MM.1S (cell line): ENCODE measurements at regions not wholly inside any gene's neighbourhood (a gene's known extent, or its start where the extent isn't known, plus 50 kb on each side); places are given as distances from the start of the nearest gene placed in this dataset.

Source experiments
- EZH2phosphoT487 ChIP-seq: fragments of 300-600 bp; sonication (generic); IDR thresholded peaks from 2 replicates; pipeline ENCODE4 v1.6.1; 2018; ENCODE audit warnings: antibody characterized with exemption, low read length
- TF ChIP-seq, protein P1 (sequence below): fragments of 300-600 bp; sonication (generic); IDR thresholded peaks from 2 replicates; pipeline ENCODE4 v1.5.1; 2016; ENCODE audit warnings: antibody characterized with exemption, low read length, mixed read lengths

DNA sequence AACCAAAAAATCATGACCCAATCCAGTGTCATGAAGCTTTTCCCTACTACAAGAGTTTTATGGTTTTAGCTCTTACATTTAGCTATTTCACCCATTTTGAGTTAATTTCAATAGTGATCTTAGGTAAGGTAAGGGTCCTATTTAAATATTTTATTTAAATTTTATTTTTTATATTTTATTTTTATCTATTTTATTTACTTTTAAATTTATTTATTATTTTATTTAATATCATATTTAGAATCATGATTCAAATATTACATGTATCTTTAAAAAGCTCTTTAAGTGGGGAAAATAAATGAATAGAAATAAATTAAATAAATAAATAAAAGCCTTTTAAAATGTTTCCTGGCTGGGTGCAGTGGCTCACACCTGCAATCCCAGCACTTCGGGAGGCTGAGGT is 276.0 kb downstream of the SKIDA1 start:
- TF ChIP-seq, protein P1, sequence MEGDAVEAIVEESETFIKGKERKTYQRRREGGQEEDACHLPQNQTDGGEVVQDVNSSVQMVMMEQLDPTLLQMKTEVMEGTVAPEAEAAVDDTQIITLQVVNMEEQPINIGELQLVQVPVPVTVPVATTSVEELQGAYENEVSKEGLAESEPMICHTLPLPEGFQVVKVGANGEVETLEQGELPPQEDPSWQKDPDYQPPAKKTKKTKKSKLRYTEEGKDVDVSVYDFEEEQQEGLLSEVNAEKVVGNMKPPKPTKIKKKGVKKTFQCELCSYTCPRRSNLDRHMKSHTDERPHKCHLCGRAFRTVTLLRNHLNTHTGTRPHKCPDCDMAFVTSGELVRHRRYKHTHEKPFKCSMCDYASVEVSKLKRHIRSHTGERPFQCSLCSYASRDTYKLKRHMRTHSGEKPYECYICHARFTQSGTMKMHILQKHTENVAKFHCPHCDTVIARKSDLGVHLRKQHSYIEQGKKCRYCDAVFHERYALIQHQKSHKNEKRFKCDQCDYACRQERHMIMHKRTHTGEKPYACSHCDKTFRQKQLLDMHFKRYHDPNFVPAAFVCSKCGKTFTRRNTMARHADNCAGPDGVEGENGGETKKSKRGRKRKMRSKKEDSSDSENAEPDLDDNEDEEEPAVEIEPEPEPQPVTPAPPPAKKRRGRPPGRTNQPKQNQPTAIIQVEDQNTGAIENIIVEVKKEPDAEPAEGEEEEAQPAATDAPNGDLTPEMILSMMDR, result no peak
- no peak for TF ChIP-seq EZH2phosphoT487
